ENCODE measurements at regions not wholly inside any gene's neighbourhood (a gene's known extent, or its start where the extent isn't known, plus 50 kb on each side); places are given as distances from the start of the nearest gene placed in this dataset.

DNA sequence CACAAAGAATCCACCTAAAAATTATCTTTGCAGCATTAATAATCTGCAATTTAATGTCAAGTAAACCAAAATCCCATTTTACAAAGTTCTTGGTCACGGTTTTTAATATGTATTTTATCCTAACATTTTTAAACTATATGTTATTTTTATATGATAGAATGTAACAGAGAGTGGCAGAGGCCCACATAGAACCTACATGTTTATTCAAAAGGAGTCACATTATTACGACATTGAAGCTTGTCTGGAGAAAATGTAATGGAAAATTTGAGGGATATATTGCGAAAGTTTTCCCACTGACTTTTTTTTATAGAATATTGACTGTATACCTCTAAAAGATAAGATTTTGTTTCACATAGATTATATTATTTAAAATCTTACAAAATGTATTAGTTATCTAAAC is 89.7 kb upstream of the COL3A1 start:
- TF ChIP-seq CTCF (IDR thresholded peaks at IDR 0.05; ENCODE audit: low read depth, low read length, missing control alignments) = no peak
- no peak overlapping the region for H3K4me3 ChIP-seq (ENCODE audit: low read depth, low read length)
- DNase-seq (ENCODE audit: low read depth) = no peak

DNA sequence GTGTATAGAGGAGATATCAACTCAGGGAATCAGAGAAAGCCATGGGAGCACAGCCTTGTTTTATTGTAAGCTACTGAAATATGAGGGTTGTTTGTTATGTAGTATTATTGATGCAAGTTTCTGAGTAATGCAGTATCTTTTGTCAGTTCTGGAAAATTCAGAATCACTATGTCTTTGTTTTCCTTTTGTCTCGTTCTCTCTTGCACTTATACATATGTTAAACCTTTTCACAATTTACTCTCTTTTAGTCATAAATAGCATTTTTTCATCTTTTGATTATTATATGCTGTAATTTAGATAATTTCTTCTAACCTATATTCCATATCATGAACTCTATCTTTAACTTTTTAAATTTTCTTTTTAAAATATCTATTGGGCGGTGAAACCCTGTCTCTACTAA is 85.0 kb upstream of the COL3A1 start:
- H3K4me3 ChIP-seq (ENCODE audit: low read depth, low read length) = no peak overlapping the region
- TF ChIP-seq CTCF (IDR thresholded peaks at IDR 0.05; ENCODE audit: low read depth, low read length, missing control alignments) = no peak
- DNase-seq (ENCODE audit: low read depth) = no peak

- no peak for DNase-seq (ENCODE audit: low read depth)
- no peak for TF ChIP-seq CTCF (IDR thresholded peaks at IDR 0.05; ENCODE audit: low read depth, low read length, missing control alignments)
- no peak overlapping the region for H3K4me3 ChIP-seq (ENCODE audit: low read depth, low read length)
Measured at GRCh38 chr2:188890755-188891154, 83.4 kb upstream of the COL3A1 start.

DNA sequence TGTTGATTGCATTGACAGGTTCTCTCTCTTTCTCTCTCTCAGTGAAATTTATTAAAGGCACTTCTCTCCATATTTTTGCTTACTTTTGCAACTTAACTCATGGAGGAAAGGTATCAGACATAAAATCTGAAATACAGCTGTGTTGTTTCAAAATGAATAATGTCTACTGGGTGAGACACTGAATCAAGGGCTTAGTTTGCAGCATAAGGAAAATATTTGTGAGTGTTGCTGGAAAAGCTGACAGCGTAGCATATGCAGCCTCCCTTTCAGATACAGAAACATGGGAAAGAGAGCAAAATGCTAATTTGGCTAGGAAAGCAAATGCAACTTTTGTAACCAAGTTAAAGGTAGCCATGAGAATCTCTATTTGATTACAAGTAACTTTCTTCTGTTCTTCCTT is 81.5 kb upstream of the COL3A1 start:
- no peak for DNase-seq (ENCODE audit: low read depth)
- TF ChIP-seq CTCF (IDR thresholded peaks at IDR 0.05; ENCODE audit: low read depth, low read length, missing control alignments) = no peak
- no peak overlapping the region for H3K4me3 ChIP-seq (ENCODE audit: low read depth, low read length)

- TF ChIP-seq CTCF (IDR thresholded peaks at IDR 0.05; ENCODE audit: low read depth, low read length, missing control alignments) = no peak
Measured at GRCh38 chr2:188893972-188894371, 80.2 kb upstream of the COL3A1 start.

DNA sequence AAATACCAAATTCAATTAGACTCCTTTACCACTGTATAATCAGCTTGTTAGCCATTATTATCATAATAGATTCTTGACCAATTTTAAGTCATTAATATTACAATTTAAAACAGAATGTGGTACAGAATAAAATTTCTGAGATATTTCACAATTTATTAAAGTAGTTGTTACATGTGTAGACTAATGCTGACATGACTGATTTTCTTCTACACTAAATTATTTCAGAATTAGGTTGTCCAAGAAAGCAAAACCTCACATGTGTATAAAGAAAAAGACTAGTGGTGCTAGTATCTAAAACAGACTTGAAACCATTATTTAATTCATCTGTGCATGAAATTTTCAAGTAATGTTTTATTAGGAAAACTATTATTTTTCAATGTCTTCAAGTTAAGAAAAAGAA is 79.2 kb upstream of the COL3A1 start:
- TF ChIP-seq CTCF (IDR thresholded peaks at IDR 0.05; ENCODE audit: low read depth, low read length, missing control alignments) = no peak
- no peak for DNase-seq (ENCODE audit: low read depth)
- H3K4me3 ChIP-seq (ENCODE audit: low read depth, low read length) = no peak overlapping the region

More at GRCh38 chr2:188893972-188894371, 80.2 kb upstream of the COL3A1 start:
- no peak for DNase-seq (ENCODE audit: low read depth)
- H3K4me3 ChIP-seq (ENCODE audit: low read depth, low read length) = no peak overlapping the region

- H3K4me3 ChIP-seq (ENCODE audit: low read depth, low read length) = no peak overlapping the region
- no peak for TF ChIP-seq CTCF (IDR thresholded peaks at IDR 0.05; ENCODE audit: low read depth, low read length, missing control alignments)
- no peak for DNase-seq (ENCODE audit: low read depth)
Measured at GRCh38 chr2:188897096-188897495, 77.1 kb upstream of the COL3A1 start.

All from GM12864 (cell line).